ENCODE measurements at regions not wholly inside any gene's neighbourhood (a gene's known extent, or its start where the extent isn't known, plus 50 kb on each side); places are given as distances from the start of the nearest gene placed in this dataset.

DNA sequence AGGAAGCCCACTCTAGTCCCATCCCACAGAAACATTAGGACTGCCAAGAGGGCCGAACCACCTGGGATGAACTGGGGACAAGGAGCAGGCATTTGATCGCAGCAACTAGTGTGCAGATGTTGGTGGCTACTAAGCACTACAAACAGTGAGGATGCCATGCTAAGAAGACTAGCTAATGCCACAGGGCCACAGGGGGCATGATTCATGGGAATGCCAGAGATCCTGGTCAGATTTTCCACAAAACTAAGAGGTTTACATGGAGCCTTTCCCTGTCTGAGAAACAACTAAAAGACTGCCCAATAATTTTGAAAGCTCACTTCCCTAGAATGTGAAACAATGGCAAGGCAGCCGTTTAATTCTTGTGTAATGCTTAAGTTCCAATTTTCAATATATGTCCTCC, 375.9 kb upstream of the PTCHD4 start (continued):
- TF ChIP-seq, protein P1, sequence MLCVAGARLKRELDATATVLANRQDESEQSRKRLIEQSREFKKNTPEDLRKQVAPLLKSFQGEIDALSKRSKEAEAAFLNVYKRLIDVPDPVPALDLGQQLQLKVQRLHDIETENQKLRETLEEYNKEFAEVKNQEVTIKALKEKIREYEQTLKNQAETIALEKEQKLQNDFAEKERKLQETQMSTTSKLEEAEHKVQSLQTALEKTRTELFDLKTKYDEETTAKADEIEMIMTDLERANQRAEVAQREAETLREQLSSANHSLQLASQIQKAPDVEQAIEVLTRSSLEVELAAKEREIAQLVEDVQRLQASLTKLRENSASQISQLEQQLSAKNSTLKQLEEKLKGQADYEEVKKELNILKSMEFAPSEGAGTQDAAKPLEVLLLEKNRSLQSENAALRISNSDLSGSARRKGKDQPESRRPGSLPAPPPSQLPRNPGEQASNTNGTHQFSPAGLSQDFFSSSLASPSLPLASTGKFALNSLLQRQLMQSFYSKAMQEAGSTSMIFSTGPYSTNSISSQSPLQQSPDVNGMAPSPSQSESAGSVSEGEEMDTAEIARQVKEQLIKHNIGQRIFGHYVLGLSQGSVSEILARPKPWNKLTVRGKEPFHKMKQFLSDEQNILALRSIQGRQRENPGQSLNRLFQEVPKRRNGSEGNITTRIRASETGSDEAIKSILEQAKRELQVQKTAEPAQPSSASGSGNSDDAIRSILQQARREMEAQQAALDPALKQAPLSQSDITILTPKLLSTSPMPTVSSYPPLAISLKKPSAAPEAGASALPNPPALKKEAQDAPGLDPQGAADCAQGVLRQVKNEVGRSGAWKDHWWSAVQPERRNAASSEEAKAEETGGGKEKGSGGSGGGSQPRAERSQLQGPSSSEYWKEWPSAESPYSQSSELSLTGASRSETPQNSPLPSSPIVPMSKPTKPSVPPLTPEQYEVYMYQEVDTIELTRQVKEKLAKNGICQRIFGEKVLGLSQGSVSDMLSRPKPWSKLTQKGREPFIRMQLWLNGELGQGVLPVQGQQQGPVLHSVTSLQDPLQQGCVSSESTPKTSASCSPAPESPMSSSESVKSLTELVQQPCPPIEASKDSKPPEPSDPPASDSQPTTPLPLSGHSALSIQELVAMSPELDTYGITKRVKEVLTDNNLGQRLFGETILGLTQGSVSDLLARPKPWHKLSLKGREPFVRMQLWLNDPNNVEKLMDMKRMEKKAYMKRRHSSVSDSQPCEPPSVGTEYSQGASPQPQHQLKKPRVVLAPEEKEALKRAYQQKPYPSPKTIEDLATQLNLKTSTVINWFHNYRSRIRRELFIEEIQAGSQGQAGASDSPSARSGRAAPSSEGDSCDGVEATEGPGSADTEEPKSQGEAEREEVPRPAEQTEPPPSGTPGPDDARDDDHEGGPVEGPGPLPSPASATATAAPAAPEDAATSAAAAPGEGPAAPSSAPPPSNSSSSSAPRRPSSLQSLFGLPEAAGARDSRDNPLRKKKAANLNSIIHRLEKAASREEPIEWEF (IDR thresholded peaks at IDR 0.05; ENCODE audit: insufficient replicate concordance, low read depth, low read length): no peak
- no peak for TF ChIP-seq NR2C2 (IDR thresholded peaks at IDR 0.05; ENCODE audit: borderline replicate concordance, control insufficient read depth, insufficient read length, low read depth)
- no peak for TF ChIP-seq JUNB (IDR thresholded peaks at IDR 0.05)
- TF ChIP-seq SUZ12 (IDR thresholded peaks at IDR 0.05; ENCODE audit: unreplicated experiment): no peak
- no peak for TF ChIP-seq HDGF (IDR thresholded peaks at IDR 0.05)
- TF ChIP-seq, protein P2, sequence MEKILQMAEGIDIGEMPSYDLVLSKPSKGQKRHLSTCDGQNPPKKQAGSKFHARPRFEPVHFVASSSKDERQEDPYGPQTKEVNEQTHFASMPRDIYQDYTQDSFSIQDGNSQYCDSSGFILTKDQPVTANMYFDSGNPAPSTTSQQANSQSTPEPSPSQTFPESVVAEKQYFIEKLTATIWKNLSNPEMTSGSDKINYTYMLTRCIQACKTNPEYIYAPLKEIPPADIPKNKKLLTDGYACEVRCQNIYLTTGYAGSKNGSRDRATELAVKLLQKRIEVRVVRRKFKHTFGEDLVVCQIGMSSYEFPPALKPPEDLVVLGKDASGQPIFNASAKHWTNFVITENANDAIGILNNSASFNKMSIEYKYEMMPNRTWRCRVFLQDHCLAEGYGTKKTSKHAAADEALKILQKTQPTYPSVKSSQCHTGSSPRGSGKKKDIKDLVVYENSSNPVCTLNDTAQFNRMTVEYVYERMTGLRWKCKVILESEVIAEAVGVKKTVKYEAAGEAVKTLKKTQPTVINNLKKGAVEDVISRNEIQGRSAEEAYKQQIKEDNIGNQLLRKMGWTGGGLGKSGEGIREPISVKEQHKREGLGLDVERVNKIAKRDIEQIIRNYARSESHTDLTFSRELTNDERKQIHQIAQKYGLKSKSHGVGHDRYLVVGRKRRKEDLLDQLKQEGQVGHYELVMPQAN (conservative IDR thresholded peaks at IDR 0.05): no peak
- TF ChIP-seq KAT2A (conservative IDR thresholded peaks at IDR 0.05; ENCODE audit: control insufficient read depth, low read depth, low read length): no peak
- TF ChIP-seq SREBF2 (IDR thresholded peaks at IDR 0.05; ENCODE audit: low read length): no peak
- TF ChIP-seq TARDBP (IDR thresholded peaks at IDR 0.05; ENCODE audit: borderline replicate concordance): no peak
- TF ChIP-seq, protein P3, sequence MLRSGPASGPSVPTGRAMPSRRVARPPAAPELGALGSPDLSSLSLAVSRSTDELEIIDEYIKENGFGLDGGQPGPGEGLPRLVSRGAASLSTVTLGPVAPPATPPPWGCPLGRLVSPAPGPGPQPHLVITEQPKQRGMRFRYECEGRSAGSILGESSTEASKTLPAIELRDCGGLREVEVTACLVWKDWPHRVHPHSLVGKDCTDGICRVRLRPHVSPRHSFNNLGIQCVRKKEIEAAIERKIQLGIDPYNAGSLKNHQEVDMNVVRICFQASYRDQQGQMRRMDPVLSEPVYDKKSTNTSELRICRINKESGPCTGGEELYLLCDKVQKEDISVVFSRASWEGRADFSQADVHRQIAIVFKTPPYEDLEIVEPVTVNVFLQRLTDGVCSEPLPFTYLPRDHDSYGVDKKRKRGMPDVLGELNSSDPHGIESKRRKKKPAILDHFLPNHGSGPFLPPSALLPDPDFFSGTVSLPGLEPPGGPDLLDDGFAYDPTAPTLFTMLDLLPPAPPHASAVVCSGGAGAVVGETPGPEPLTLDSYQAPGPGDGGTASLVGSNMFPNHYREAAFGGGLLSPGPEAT (IDR thresholded peaks at IDR 0.05; ENCODE audit: low read depth): no peak

Measured in GM12878 (cell line).